Thyroid gland (tissue), 4 donors: ENCODE measurements at regions not wholly inside any gene's neighbourhood (a gene's known extent, or its start where the extent isn't known, plus 50 kb on each side); places are given as distances from the start of the nearest gene placed in this dataset.

ENCODE experiments used
- CTCF ChIP-seq, 6 experiments: fragments of 200-600 bp in 3 of 6; fragments of 450-650 bp in 3 of 6; sonication (generic) in 3 of 6; IDR thresholded peaks; one replicate each; pipeline ENCODE4 v1.5.1; 2016 to 2019; ENCODE audit warnings: antibody characterized with exemption in 6 of 6, mild to moderate bottlenecking in 2 of 6, inconsistent platforms in 1 of 6, moderate library complexity in 1 of 6
- POLR2A ChIP-seq, 2 donors: fragments of 450-650 bp; IDR thresholded peaks; one replicate each; pipeline ENCODE4 v1.6.1; 2017; ENCODE audit warnings: antibody characterized with exemption in 2 of 2, mild to moderate bottlenecking in 2 of 2, moderate library complexity in 1 of 2

- TF ChIP-seq CTCF (IDR thresholded peaks at IDR 0.05) (no peak), POLR2A (IDR thresholded peaks at IDR 0.05) (no peak)
Measured at GRCh38 chr10:65845916-65846315, 1079.9 kb upstream of the LRRTM3 start.
